CD4-positive, alpha-beta T cell (primary cell): ENCODE measurements at regions not wholly inside any gene's neighbourhood (a gene's known extent, or its start where the extent isn't known, plus 50 kb on each side); places are given as distances from the start of the nearest gene placed in this dataset.

ENCODE experiments used
- ATAC-seq: fragments of 200-7000 bp; cut with Tn5 transposase; one replicate; pipeline ENCODE4 v1.10.0; 2022; ENCODE audit warnings: mild to moderate bottlenecking; ENCODE audit not compliant: poor library complexity
- CTCF ChIA-PET: fragments of 350-600 bp; sonication (Branson Sonifier 250); formaldehyde crosslinking; loops from one replicate; lab custom pipeline; 2021; ENCODE audit warnings: antibody characterized with exemption, inconsistent platforms; lab: Charles Lee
- POLR2A ChIA-PET: fragments of 350-600 bp; sonication (Branson Sonifier 250); formaldehyde crosslinking; loops from one replicate; lab custom pipeline; 2021; ENCODE audit warnings: antibody characterized with exemption, inconsistent platforms; lab: Charles Lee
- DNase-seq, 14 experiments: peaks; one replicate each; pipeline ENCODE4 v3.0.0-alpha.2; 2013 to 2020; ENCODE audit warnings: mixed read lengths in 2 of 14
- H3K27ac ChIP-seq, 2 donors: one replicate each; pipeline versions ENCODE4 v1.5.1 to v1.7.0; 2013; ENCODE audit warnings: low read length in 2 of 2, low read depth in 1 of 2, mild to moderate bottlenecking in 1 of 2
- H3K27me3 ChIP-seq, 2 experiments: 1 replicate in 1 of 2; 2 replicates in 1 of 2; pipeline versions ENCODE4 v1.6.1 to v1.7.0; 2013; ENCODE audit warnings: low read length in 2 of 2, control low read depth in 1 of 2, mild to moderate bottlenecking in 1 of 2, moderate library complexity in 1 of 2; ENCODE audit not compliant: insufficient read depth in 2 of 2, control insufficient read depth in 1 of 2
- H3K36me3 ChIP-seq: one replicate; pipeline ENCODE4 v1.6.1; 2013; ENCODE audit warnings: low read length, control low read depth; ENCODE audit not compliant: insufficient read depth
- H3K4me1 ChIP-seq: one replicate; pipeline ENCODE4 v1.6.1; 2013; ENCODE audit warnings: low read length, control low read depth; ENCODE audit not compliant: insufficient read depth
- H3K4me3 ChIP-seq: one replicate; pipeline ENCODE4 v1.5.1; 2013; ENCODE audit warnings: mild to moderate bottlenecking, low read length, moderate library complexity
- H3K9me3 ChIP-seq, 2 experiments: 1 replicate in 1 of 2; 2 replicates in 1 of 2; pipeline versions ENCODE4 v1.6.1 to v1.7.0; 2013; ENCODE audit warnings: low read length in 2 of 2, mild to moderate bottlenecking in 2 of 2, control low read depth in 1 of 2, moderate library complexity in 1 of 2; ENCODE audit not compliant: control insufficient read depth in 1 of 2, insufficient read depth in 1 of 2
- H3K27ac Mint-ChIP-seq: one replicate; pipeline ENCODE4 v1.8.0; 2020; ENCODE audit warnings: mixed read lengths
- H3K27me3 Mint-ChIP-seq: one replicate; pipeline ENCODE4 v1.8.0; 2021; ENCODE audit warnings: mixed read lengths
- H3K36me3 Mint-ChIP-seq: one replicate; pipeline ENCODE4 v1.8.0; 2021; ENCODE audit warnings: low read depth, mixed read lengths
- H3K4me1 Mint-ChIP-seq: one replicate; pipeline ENCODE4 v1.8.0; 2021; ENCODE audit warnings: low read depth, mixed read lengths
- H3K4me3 Mint-ChIP-seq: one replicate; pipeline ENCODE4 v1.8.0; 2020; ENCODE audit warnings: mild to moderate bottlenecking, mixed read lengths
- H3K9me3 Mint-ChIP-seq: one replicate; pipeline ENCODE4 v1.8.0; 2020; ENCODE audit warnings: mixed read lengths
- CTCF ChIP-seq: fragments of 200-600 bp; IDR thresholded peaks from one replicate; pipeline ENCODE4 v1.8.0; 2022; ENCODE audit warnings: antibody characterized with exemption, mild to moderate bottlenecking
- intact Hi-C, 2 experiments: fragments of 100-400 bp; cut with DNase I in 1 of 2; cut with micrococcal nuclease in 1 of 2; formaldehyde crosslinking; loops; one replicate each; pipeline versions ENCODE4 v1.15.1 to v1.9.0; 2023 to 2025; cut with DNase I, micrococcal nuclease

- POLR2A ChIA-PET: no interaction called here
- no peaks in the 10 kb centered on the region for H3K36me3 ChIP-seq
These were observed 277.7 kb downstream of the RNF144A start for GRCh38 chr2:7194950-7195349.

GRCh38 chr2:7196883-7197282 is 279.7 kb downstream of the RNF144A start:
- Mint-ChIP-seq H3K36me3 (no peaks in the 10 kb centered on the region), H3K4me3 (no peak overlapping the region), H3K27ac (no peak overlapping the region), H3K9me3 (no peaks in the 10 kb centered on the region), H3K4me1 (no peaks in the 10 kb centered on the region), H3K27me3 (no peaks in the 10 kb centered on the region)
- Histone ChIP-seq H3K27ac (no peak overlapping the region), H3K4me1 (no peaks in the 10 kb centered on the region), H3K27me3 (no peaks in the 10 kb centered on the region), H3K9me3 (no peaks in the 10 kb centered on the region), H3K4me3 (no peak overlapping the region), H3K36me3 (no peaks in the 10 kb centered on the region)
- no peak for DNase-seq
- CTCF ChIA-PET: no interaction called here
- intact Hi-C loops: loop anchor here in 1 of 2 experiments (5.0 kb wide), 1 partner anchor 100 kb away; no protein-coding TSS in a partner anchor
- POLR2A ChIA-PET: no interaction called here
- no peak for ATAC-seq
- no peak for TF ChIP-seq CTCF

More at GRCh38 chr2:7194950-7195349, 277.7 kb downstream of the RNF144A start:
- no peak overlapping the region for H3K4me3 Mint-ChIP-seq
- H3K9me3 Mint-ChIP-seq: no peaks in the 10 kb centered on the region
- H3K36me3 Mint-ChIP-seq: no peaks in the 10 kb centered on the region
- no peaks in the 10 kb centered on the region for H3K4me1 Mint-ChIP-seq
- ATAC-seq (no peak), DNase-seq (no peak)
- no peaks in the 10 kb centered on the region for H3K27me3 ChIP-seq
- no peak for TF ChIP-seq CTCF
- H3K4me3 ChIP-seq: no peak overlapping the region
- CTCF ChIA-PET: no interaction called here
- intact Hi-C loops: loop anchor here in 1 of 2 experiments (5.0 kb wide), 1 partner anchor 98 kb away; no protein-coding TSS in a partner anchor
- H3K27ac Mint-ChIP-seq: no peak overlapping the region
- H3K27me3 Mint-ChIP-seq: no peaks in the 10 kb centered on the region
- H3K27ac ChIP-seq: no peak overlapping the region
- H3K9me3 ChIP-seq: no peaks in the 10 kb centered on the region
- H3K4me1 ChIP-seq: no peaks in the 10 kb centered on the region

GRCh38 chr2:7201851-7202250 is 284.6 kb downstream of the RNF144A start:
- no peak for TF ChIP-seq CTCF
- Histone ChIP-seq H3K4me1 (no peaks in the 10 kb centered on the region), H3K9me3 (no peaks in the 10 kb centered on the region), H3K27ac (no peak overlapping the region), H3K27me3 (no peaks in the 10 kb centered on the region), H3K4me3 (no peak overlapping the region), H3K36me3 (no peaks in the 10 kb centered on the region)
- Mint-ChIP-seq H3K4me1 (no peaks in the 10 kb centered on the region), H3K36me3 (no peaks in the 10 kb centered on the region), H3K27ac (no peak overlapping the region), H3K27me3 (no peaks in the 10 kb centered on the region), H3K9me3 (no peaks in the 10 kb centered on the region), H3K4me3 (no peak overlapping the region)
- intact Hi-C loops: loop anchor here in 1 of 2 experiments (5.0 to 10.0 kb wide), 2 partner anchors 225 to 1563 kb away; no protein-coding TSS in a partner anchor
- ChIA-PET POLR2A (no interaction called here), CTCF (no interaction called here)
- ATAC-seq (no peak), DNase-seq (no peak)
